ENCODE measurements at regions not wholly inside any gene's neighbourhood (a gene's known extent, or its start where the extent isn't known, plus 50 kb on each side); places are given as distances from the start of the nearest gene placed in this dataset.

DNA sequence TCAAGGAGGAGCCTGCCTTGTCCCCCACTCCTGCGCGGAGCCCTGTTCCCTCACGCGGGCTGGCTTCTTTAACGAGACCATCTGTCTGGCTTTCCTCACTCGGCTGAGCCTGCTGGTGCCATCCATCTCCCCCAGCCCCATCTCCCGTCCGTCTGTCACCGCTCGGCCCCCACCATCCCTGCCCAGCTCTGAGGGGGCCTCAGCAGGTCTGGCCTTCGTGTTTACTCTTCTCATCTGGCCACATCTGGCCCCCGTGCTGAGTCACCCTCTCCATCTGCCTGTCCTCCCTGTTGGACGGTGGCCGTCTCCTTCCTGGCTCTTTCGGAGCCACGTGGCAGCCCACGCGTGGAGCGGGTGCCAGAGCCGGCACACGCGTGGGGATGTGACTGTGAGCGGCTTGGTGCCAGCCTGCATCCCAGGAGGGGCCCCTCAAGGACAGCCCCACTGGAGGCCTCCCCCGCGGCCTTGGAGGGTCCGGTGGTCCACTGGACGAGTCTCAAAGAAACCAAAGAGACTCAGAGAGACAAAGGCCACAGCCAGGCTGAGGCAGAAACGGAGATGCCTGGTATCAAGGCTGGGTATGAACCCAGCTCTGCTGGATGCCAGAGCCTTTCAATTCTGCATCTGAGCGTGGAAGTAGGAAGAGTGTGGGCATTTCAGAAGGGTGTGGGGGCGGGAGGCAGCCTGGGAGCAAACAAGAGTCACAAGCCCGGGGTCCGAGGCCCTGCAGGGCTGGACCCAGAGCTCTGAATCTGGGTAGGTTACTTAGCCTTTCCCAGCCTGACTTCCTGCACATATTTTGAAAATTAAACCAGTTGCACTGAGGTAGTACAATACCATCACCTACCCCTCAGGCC, 76.7 kb upstream of the UNC5A start:
- H3K27ac ChIP-seq (ENCODE audit: low read depth, low read length) = no peak overlapping the region
- H3K9me3 ChIP-seq (ENCODE audit: control insufficient read depth in 1 of 2, insufficient read depth in 1 of 2, low read depth in 1 of 2, low read length in 2 of 2) = peaks cover 0 to 4% of the 10 kb centered on the region in 2 experiments; a peak in 1 of 4 replicates
- no peaks in the 10 kb centered on the region for H3K9me2 ChIP-seq (ENCODE audit: insufficient read depth)
- H3K36me3 ChIP-seq (ENCODE audit: control insufficient read depth in 1 of 2, insufficient read depth in 2 of 2, low read length in 2 of 2) = no peaks in the 10 kb centered on the region
- H3K4me3 ChIP-seq (replicated peaks in 1 of 2; ENCODE audit: low read depth in 1 of 2, low read length in 2 of 2) = no peak overlapping the region
- RAD21 ChIA-PET (ENCODE audit: low non-redundant PET in 1 of 2, low total read pairs in 2 of 2, uncharacterized antibody in 2 of 2, unreplicated experiment in 2 of 2) = no interaction called here
- H3K4me1 ChIP-seq (ENCODE audit: control insufficient read depth in 1 of 2, insufficient read depth in 2 of 2, low read length in 2 of 2) = no peaks in the 10 kb centered on the region
- no peaks in the 10 kb centered on the region for H4K20me1 ChIP-seq (ENCODE audit: insufficient read depth)
- H3K27me3 ChIP-seq (ENCODE audit: insufficient read depth, low read length) = 0 out of 2 replicates have a peak, but pooled peaks cover 5% of the 10 kb centered on the region
- TF ChIP-seq POLR2A (IDR thresholded peaks at IDR 0.05; ENCODE audit: borderline replicate concordance, extremely low read depth, insufficient read depth, insufficient read length) (no peak), SIN3A (IDR thresholded peaks at IDR 0.05; ENCODE audit: low read depth) (no peak), YY1 (IDR thresholded peaks at IDR 0.05; ENCODE audit: extremely low read depth, insufficient replicate concordance, low read depth, low read length) (no peak), JUND (IDR thresholded peaks at IDR 0.05) (no peak), SRF (IDR thresholded peaks at IDR 0.05; ENCODE audit: low read depth) (no peak), TCF7L2 (IDR thresholded peaks at IDR 0.05; ENCODE audit: borderline replicate concordance, extremely low read depth, insufficient read depth, insufficient read length) (no peak), CBX3 (IDR thresholded peaks at IDR 0.05; ENCODE audit: low read depth) (no peak), ZNF274 (IDR thresholded peaks at IDR 0.05; ENCODE audit: low read depth, low read length) (no peak), CEBPB (IDR thresholded peaks at IDR 0.05; ENCODE audit: low read depth) (no peak), FOSL1 (IDR thresholded peaks at IDR 0.05; ENCODE audit: low read depth) (no peak)
- TF ChIP-seq, protein P1, sequence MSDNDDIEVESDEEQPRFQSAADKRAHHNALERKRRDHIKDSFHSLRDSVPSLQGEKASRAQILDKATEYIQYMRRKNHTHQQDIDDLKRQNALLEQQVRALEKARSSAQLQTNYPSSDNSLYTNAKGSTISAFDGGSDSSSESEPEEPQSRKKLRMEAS (IDR thresholded peaks at IDR 0.05) = no peak
- TF ChIP-seq, protein P2, sequence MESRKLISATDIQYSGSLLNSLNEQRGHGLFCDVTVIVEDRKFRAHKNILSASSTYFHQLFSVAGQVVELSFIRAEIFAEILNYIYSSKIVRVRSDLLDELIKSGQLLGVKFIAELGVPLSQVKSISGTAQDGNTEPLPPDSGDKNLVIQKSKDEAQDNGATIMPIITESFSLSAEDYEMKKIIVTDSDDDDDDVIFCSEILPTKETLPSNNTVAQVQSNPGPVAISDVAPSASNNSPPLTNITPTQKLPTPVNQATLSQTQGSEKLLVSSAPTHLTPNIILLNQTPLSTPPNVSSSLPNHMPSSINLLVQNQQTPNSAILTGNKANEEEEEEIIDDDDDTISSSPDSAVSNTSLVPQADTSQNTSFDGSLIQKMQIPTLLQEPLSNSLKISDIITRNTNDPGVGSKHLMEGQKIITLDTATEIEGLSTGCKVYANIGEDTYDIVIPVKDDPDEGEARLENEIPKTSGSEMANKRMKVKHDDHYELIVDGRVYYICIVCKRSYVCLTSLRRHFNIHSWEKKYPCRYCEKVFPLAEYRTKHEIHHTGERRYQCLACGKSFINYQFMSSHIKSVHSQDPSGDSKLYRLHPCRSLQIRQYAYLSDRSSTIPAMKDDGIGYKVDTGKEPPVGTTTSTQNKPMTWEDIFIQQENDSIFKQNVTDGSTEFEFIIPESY (IDR thresholded peaks at IDR 0.05; ENCODE audit: extremely low read depth, insufficient replicate concordance, low read length) = no peak
- no peak overlapping the region for H3K4me2 ChIP-seq (ENCODE audit: low read length)
- DNase-seq (ENCODE audit: low read depth, low spot score) = no peak
- POLR2A ChIA-PET = no interaction called here
- no peak overlapping the region for H2AFZ ChIP-seq (ENCODE audit: low read depth, low read length, poor library complexity, severe bottlenecking)
- intact Hi-C loops (cut with micrococcal nuclease) = no loop called here
- H3K9ac ChIP-seq (ENCODE audit: low read length) = no peak overlapping the region
- CTCF ChIA-PET = interaction anchor here (1.2 kb wide), 1 partner anchor 11 kb away, joined by 3 read pairs; no protein-coding TSS in a partner anchor
- H3K79me2 ChIP-seq (ENCODE audit: insufficient read depth, low read length) = no peaks in the 10 kb centered on the region
- no peak for ATAC-seq
- no TSS peak for BruUV-seq (replicated peaks)

All from HCT116 (cell line).